ENCODE measurements at regions not wholly inside any gene's neighbourhood (a gene's known extent, or its start where the extent isn't known, plus 50 kb on each side); places are given as distances from the start of the nearest gene placed in this dataset.

DNA sequence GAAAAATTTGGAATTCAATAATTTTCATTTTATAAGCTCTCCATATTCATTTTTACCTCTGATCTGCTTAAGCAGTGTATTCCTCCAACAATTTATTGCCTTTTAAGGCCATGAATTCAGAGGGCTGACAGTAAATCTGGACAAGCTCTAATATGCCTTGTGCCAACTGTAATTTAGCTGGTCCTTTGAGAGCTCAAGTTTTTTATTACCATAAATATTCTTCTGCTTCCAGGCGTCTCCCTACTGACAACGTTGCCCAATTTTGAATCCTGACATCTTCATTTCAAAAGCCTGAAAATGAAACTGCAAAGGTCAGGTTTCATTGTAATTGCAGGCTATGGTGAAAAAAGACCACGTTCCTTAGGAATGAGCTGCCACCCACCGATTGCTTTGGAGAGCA lies 95.8 kb upstream of the GEMIN8 start (continued):
- TF ChIP-seq, protein P1, sequence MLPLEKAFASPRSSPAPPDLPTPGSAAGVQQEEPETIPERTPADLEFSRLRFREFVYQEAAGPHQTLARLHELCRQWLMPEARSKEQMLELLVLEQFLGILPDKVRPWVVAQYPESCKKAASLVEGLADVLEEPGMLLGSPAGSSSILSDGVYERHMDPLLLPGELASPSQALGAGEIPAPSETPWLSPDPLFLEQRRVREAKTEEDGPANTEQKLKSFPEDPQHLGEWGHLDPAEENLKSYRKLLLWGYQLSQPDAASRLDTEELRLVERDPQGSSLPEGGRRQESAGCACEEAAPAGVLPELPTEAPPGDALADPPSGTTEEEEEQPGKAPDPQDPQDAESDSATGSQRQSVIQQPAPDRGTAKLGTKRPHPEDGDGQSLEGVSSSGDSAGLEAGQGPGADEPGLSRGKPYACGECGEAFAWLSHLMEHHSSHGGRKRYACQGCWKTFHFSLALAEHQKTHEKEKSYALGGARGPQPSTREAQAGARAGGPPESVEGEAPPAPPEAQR (tag by site-specific recombination; IDR thresholded peaks at IDR 0.05), result no peak

DNA sequence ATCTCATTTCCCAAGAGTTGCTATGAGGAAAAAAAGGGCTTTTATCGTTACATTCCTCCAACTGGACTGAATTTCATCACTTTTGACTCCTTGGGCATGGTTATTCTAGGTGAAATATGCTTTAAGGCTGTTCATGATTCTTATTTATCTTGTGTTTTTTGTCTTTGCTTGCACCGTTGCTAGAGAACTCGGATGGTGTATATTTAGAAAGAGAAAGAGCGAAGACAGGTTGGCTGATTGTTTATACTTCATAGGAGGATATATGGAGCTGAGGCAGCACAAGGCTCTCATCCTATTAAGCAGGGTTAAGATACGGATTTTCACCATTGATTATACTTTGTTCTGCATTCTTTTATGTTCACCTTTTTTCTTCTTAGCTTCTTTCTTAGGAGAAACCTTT lies 94.9 kb upstream of the GEMIN8 start:
- Histone ChIP-seq H3K9me3 (ENCODE audit: control insufficient read depth, insufficient read depth, low read depth, low read length) (no peaks in the 10 kb centered on the region; the same call in 1 of the 2 replicates), H3K4me3 (ENCODE audit: low read depth, low read length) (no peak overlapping the region), H3K27ac (ENCODE audit: extremely low read depth, low read depth, low read length) (no peak overlapping the region), H3K4me1 (ENCODE audit: control insufficient read depth, insufficient read depth, low read length) (no peaks in the 10 kb centered on the region), H3K36me3 (ENCODE audit: control insufficient read depth in 2 of 2, insufficient read depth in 1 of 2, low read length in 2 of 2) (no peaks in the 10 kb centered on the region)
- POLR2A ChIA-PET, result no interaction called here
- CTCF ChIA-PET, result interaction anchor here (1.5 kb wide), 1 partner anchor 72 kb away, joined by 3 read pairs; no protein-coding TSS in a partner anchor
- TF ChIP-seq ZNF341 (tag by site-specific recombination; IDR thresholded peaks at IDR 0.05; ENCODE audit: low read depth) (no peak), ZNF416 (tag by site-specific recombination; IDR thresholded peaks at IDR 0.05) (no peak), ZNF513 (tag by site-specific recombination; IDR thresholded peaks at IDR 0.05) (no peak), BCL11A (tag by site-specific recombination; IDR thresholded peaks at IDR 0.05; ENCODE audit: low read depth) (no peak), ZSCAN30 (tag by site-specific recombination; IDR thresholded peaks at IDR 0.05) (no peak), PRDM6 (tag by site-specific recombination; IDR thresholded peaks at IDR 0.05) (no peak), ZNF37A (tag by site-specific recombination; IDR thresholded peaks at IDR 0.05) (no peak), PRDM4 (tag by site-specific recombination; IDR thresholded peaks at IDR 0.05) (no peak), ZNF311 (tag by site-specific recombination; IDR thresholded peaks at IDR 0.05; ENCODE audit: borderline replicate concordance) (no peak), ZNF645 (tag by site-specific recombination; IDR thresholded peaks at IDR 0.05) (no peak), ZNF350 (tag by site-specific recombination; IDR thresholded peaks at IDR 0.05) (no peak), YY1 (tag by site-specific recombination; IDR thresholded peaks at IDR 0.05) (no peak), ZNF600 (tag by site-specific recombination; IDR thresholded peaks at IDR 0.05) (no peak), KLF8 (tag by site-specific recombination; IDR thresholded peaks at IDR 0.05) (no peak), ZNF138 (tag by site-specific recombination; IDR thresholded peaks at IDR 0.05; ENCODE audit: borderline replicate concordance) (no peak), ZNF621 (tag by site-specific recombination; IDR thresholded peaks at IDR 0.05) (no peak), MZF1 (tag by site-specific recombination; IDR thresholded peaks at IDR 0.05; ENCODE audit: borderline replicate concordance) (no peak), SCRT2 (tag by site-specific recombination; IDR thresholded peaks at IDR 0.05) (no peak)

Measured in HEK293 (cell line).